AG04450 (cell line): ENCODE measurements at regions not wholly inside any gene's neighbourhood (a gene's known extent, or its start where the extent isn't known, plus 50 kb on each side); places are given as distances from the start of the nearest gene placed in this dataset.

Source experiments
- CTCF ChIA-PET: fragments of 300-600, 350-600 bp; formaldehyde crosslinking; extraction: SDS; loops from one replicate; lab custom pipeline; 2022; ENCODE audit warnings: antibody characterized with exemption, inconsistent platforms; lab: Charles Lee
- POLR2A ChIA-PET: fragments of 350-600 bp; formaldehyde crosslinking; extraction: SDS; loops from one replicate; lab custom pipeline; 2021; ENCODE audit warnings: antibody characterized with exemption, inconsistent platforms; lab: Yijun Ruan, JAX
- DNase-seq: peaks from one replicate; pipeline ENCODE4 v3.0.0-alpha.2; 2011; ENCODE audit warnings: low read depth, low spot score
- H3K27ac ChIP-seq: one replicate; pipeline ENCODE4 v1.5.1; 2012; ENCODE audit warnings: low read depth, low read length, control low read depth
- H3K27me3 ChIP-seq: one replicate; pipeline ENCODE4 v1.6.0; 2012; ENCODE audit warnings: low read length; ENCODE audit not compliant: control insufficient read depth, insufficient read depth
- H3K4me3 ChIP-seq: 2 replicates; pipeline ENCODE4 v1.5.1; 2011; ENCODE audit warnings: mild to moderate bottlenecking, low read depth, low read length, control low read depth
- H3K9me3 ChIP-seq: 2 replicates; pipeline ENCODE4 v1.5.1; 2012; ENCODE audit warnings: low read length; ENCODE audit not compliant: control insufficient read depth, insufficient read depth
- CTCF ChIP-seq: IDR thresholded peaks from 2 replicates; pipeline ENCODE4 v1.5.1; 2011; ENCODE audit warnings: low read depth, low read length, control low read depth, inconsistent platforms

- CTCF ChIA-PET = no interaction called here
- Histone ChIP-seq H3K27me3 (no peaks in the 10 kb centered on the region), H3K9me3 (peaks cover 12% of the 10 kb centered on the region), H3K4me3 (no peak overlapping the region), H3K27ac (no peak overlapping the region)
- POLR2A ChIA-PET = no interaction called here
- no peak for DNase-seq
- TF ChIP-seq CTCF = no peak
Measured at GRCh38 chr10:105875050-105875449, 1234.0 kb downstream of the SORCS3 start.

- POLR2A ChIA-PET = no interaction called here
- no peak for TF ChIP-seq CTCF
- DNase-seq = no peak
- Histone ChIP-seq H3K27ac (no peak overlapping the region), H3K4me3 (no peak overlapping the region), H3K9me3 (peaks cover 9% of the 10 kb centered on the region), H3K27me3 (no peaks in the 10 kb centered on the region)
- CTCF ChIA-PET = no interaction called here
Measured at GRCh38 chr10:105872665-105873064, 1231.6 kb downstream of the SORCS3 start.

GRCh38 chr10:105868935-105869334 lies 1227.8 kb downstream of the SORCS3 start:
- Histone ChIP-seq H3K9me3 (no peaks in the 10 kb centered on the region; the same call in 1 of the 2 replicates), H3K27ac (no peak overlapping the region), H3K27me3 (no peaks in the 10 kb centered on the region), H3K4me3 (no peak overlapping the region)
- POLR2A ChIA-PET = no interaction called here
- DNase-seq = no peak
- CTCF ChIA-PET = interaction anchor here (0.6 kb wide), 1 partner anchor 161 kb away, joined by 3 read pairs; no protein-coding TSS in a partner anchor
- TF ChIP-seq CTCF = no peak

- ChIA-PET CTCF (no interaction called here), POLR2A (no interaction called here)
- Histone ChIP-seq H3K4me3 (no peak overlapping the region), H3K27ac (no peak overlapping the region), H3K27me3 (no peaks in the 10 kb centered on the region), H3K9me3 (peaks cover 6% of the 10 kb centered on the region)
- no peak for DNase-seq
- TF ChIP-seq CTCF = no peak
Measured at GRCh38 chr10:105864854-105865253, 1223.8 kb downstream of the SORCS3 start.

GRCh38 chr10:105857268-105858264 lies 1216.5 kb downstream of the SORCS3 start:
- ChIA-PET POLR2A (no interaction called here), CTCF (no interaction called here)
- Histone ChIP-seq H3K27me3 (no peaks in the 10 kb centered on the region), H3K9me3 (peaks cover 6% of the 10 kb centered on the region), H3K27ac (no peak overlapping the region), H3K4me3 (no peak overlapping the region)
- DNase-seq = no peak
- no peak for TF ChIP-seq CTCF
